Osteocyte (in vitro differentiated cells): ENCODE measurements at regions not wholly inside any gene's neighbourhood (a gene's known extent, or its start where the extent isn't known, plus 50 kb on each side); places are given as distances from the start of the nearest gene placed in this dataset.

Experiments used
- DNase-seq: peaks from one replicate; pipeline ENCODE4 v3.0.0; 2021; ENCODE audit warnings: mixed read lengths; ENCODE audit not compliant: unreplicated experiment; ENCODE audit errors: extremely low spot score
- H3K27ac Mint-ChIP-seq: one replicate; pipeline ENCODE4 v1.8.0; 2021; ENCODE audit warnings: mild to moderate bottlenecking, mixed read lengths; ENCODE audit not compliant: unreplicated experiment
- H3K27me3 Mint-ChIP-seq: one replicate; pipeline ENCODE4 v1.8.0; 2021; ENCODE audit warnings: mixed read lengths; ENCODE audit not compliant: unreplicated experiment
- H3K36me3 Mint-ChIP-seq: one replicate; pipeline ENCODE4 v1.8.0; 2021; ENCODE audit warnings: mixed read lengths; ENCODE audit not compliant: unreplicated experiment
- H3K4me1 Mint-ChIP-seq: one replicate; pipeline ENCODE4 v1.8.0; 2021; ENCODE audit warnings: mixed read lengths; ENCODE audit not compliant: unreplicated experiment
- H3K4me3 Mint-ChIP-seq: one replicate; pipeline ENCODE4 v1.8.0; 2021; ENCODE audit warnings: mild to moderate bottlenecking, moderate library complexity, mixed read lengths; ENCODE audit not compliant: unreplicated experiment
- H3K9me3 Mint-ChIP-seq: one replicate; pipeline ENCODE4 v1.8.0; 2021; ENCODE audit warnings: mixed read lengths; ENCODE audit not compliant: unreplicated experiment
- TF ChIP-seq, protein P1 (sequence below): fragments of 200-600 bp; sonication (generic); IDR thresholded peaks from 2 replicates; pipeline ENCODE4 v1.5.0; 2021; ENCODE audit warnings: antibody characterized with exemption, mild to moderate bottlenecking, moderate library complexity

DNA sequence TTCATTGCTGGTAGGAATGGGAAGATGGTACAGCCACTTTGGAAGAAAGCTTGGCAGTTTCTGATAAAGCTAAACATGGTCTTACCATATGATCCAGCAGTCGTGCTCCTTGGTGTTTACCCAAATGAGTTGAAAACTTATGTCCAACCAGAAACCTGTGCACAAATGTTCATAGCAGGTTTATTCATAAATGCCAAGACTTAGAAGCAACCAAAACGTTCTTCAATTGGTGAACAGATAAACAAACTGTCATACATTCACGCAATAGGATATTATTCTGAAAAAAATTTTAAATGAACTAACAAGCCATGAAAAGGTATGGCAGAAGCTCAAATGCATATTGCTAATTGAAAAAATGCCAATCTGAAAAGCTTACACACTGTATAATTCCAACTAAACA lies 117.1 kb downstream of the LINC00237 start:
- H3K36me3 Mint-ChIP-seq = no peaks in the 10 kb centered on the region
- H3K4me3 Mint-ChIP-seq = no peak overlapping the region
- no peak for DNase-seq
- TF ChIP-seq, protein P1, sequence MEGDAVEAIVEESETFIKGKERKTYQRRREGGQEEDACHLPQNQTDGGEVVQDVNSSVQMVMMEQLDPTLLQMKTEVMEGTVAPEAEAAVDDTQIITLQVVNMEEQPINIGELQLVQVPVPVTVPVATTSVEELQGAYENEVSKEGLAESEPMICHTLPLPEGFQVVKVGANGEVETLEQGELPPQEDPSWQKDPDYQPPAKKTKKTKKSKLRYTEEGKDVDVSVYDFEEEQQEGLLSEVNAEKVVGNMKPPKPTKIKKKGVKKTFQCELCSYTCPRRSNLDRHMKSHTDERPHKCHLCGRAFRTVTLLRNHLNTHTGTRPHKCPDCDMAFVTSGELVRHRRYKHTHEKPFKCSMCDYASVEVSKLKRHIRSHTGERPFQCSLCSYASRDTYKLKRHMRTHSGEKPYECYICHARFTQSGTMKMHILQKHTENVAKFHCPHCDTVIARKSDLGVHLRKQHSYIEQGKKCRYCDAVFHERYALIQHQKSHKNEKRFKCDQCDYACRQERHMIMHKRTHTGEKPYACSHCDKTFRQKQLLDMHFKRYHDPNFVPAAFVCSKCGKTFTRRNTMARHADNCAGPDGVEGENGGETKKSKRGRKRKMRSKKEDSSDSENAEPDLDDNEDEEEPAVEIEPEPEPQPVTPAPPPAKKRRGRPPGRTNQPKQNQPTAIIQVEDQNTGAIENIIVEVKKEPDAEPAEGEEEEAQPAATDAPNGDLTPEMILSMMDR = no peak
- H3K27ac Mint-ChIP-seq = no peak overlapping the region
- no peaks in the 10 kb centered on the region for H3K27me3 Mint-ChIP-seq
- no peaks in the 10 kb centered on the region for H3K4me1 Mint-ChIP-seq
- peaks cover 11% of the 10 kb centered on the region for H3K9me3 Mint-ChIP-seq

DNA sequence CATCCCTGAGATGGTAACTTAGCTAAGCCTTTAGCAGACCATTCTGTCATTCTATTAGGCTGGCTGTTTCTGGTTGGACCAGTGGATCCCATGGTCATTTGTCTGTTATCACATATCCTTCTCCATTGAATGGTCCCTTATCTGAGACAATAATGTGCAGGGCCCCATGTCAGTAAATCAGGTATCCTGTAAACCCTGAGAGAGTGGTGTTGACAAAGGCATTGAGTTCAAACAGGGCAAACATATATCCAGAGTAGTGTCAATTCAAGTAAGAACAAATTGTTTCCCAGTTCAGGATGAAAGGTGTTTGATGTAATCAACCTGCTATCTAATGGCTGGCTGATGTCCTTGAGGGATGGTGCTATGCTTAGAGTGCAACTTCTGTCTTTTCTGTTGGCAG lies 126.2 kb downstream of the LINC00237 start:
- Mint-ChIP-seq H3K27me3 (no peaks in the 10 kb centered on the region), H3K27ac (no peak overlapping the region), H3K36me3 (no peaks in the 10 kb centered on the region), H3K4me3 (no peak overlapping the region), H3K9me3 (peaks cover 68% of the 10 kb centered on the region), H3K4me1 (no peaks in the 10 kb centered on the region)
- TF ChIP-seq, protein P1 = no peak
- no peak for DNase-seq

DNA sequence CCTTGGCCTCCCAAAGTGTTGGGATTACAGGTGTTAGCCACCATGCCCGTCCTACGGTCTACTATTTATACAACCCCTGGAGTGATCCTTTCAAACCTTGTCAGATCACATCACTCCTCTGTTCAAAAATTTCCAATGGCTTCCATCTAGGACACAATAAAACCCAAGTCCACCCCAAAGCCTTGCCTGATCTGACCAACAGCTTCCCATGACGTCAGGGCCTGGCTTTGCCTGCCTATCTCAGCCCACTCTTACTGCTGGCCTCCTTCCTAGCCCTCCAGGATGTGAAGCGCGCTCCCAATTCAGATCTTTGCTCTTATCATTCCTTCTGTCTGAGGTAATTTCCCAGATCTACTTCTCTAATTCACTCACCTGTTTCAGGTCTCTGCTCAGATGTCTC lies 128.4 kb downstream of the LINC00237 start:
- H3K36me3 Mint-ChIP-seq = no peaks in the 10 kb centered on the region
- H3K27ac Mint-ChIP-seq = no peak overlapping the region
- TF ChIP-seq, protein P1 = no peak
- no peaks in the 10 kb centered on the region for H3K4me1 Mint-ChIP-seq
- H3K27me3 Mint-ChIP-seq = no peaks in the 10 kb centered on the region
- H3K4me3 Mint-ChIP-seq = no peak overlapping the region
- DNase-seq = no peak
- peaks cover 64% of the 10 kb centered on the region for H3K9me3 Mint-ChIP-seq

DNA sequence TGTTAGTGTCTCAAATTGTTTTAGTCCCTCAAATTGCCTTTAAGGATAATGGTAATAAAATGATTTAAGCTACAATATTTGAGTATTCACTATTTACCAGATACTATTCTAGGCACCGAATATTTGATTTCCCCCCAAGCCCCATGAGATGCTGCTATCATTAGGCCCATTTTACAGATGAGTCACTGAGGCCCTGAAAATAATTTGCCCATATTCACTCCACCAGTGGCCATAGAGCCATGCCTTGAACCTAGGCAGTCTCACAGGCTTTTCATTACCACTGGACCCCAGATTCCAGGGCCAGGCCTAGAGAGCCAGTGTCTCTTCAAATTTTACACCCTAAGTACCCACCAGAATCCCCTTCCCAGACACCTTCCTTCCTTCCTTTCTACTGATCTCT lies 133.7 kb downstream of the LINC00237 start:
- Mint-ChIP-seq H3K27me3 (no peaks in the 10 kb centered on the region), H3K36me3 (no peaks in the 10 kb centered on the region), H3K9me3 (peaks cover 32% of the 10 kb centered on the region), H3K27ac (no peak overlapping the region), H3K4me3 (no peak overlapping the region), H3K4me1 (no peaks in the 10 kb centered on the region)
- no peak for DNase-seq
- TF ChIP-seq, protein P1 = no peak

DNA sequence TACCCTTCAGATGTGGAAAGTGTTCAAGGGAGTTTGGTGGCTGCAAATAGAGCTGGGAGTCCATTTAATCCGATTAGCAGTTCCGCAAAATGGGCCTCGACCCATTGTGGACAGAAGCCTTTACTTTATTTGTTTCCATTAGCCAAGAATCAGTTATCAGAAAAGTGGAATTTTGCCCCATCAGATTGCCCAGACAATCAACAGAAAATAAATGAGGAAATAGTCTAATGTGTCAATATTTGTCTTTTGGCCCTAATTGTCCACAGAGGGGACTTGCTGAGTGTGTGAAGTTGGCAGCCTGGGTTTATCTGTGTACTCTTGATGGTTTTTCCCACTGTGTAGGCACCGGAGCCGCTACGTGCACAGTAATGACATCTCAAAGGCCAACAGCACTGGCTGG lies 134.3 kb downstream of the LINC00237 start:
- no peak overlapping the region for H3K27ac Mint-ChIP-seq
- H3K9me3 Mint-ChIP-seq = peaks cover 25% of the 10 kb centered on the region
- no peaks in the 10 kb centered on the region for H3K4me1 Mint-ChIP-seq
- H3K4me3 Mint-ChIP-seq = no peak overlapping the region
- TF ChIP-seq, protein P1 = no peak
- DNase-seq = no peak
- H3K27me3 Mint-ChIP-seq = no peaks in the 10 kb centered on the region
- no peaks in the 10 kb centered on the region for H3K36me3 Mint-ChIP-seq
